LoVo (cell line): ENCODE measurements at regions not wholly inside any gene's neighbourhood (a gene's known extent, or its start where the extent isn't known, plus 50 kb on each side); places are given as distances from the start of the nearest gene placed in this dataset.

Experiments
- DNase-seq: peaks from one replicate; pipeline ENCODE4 v3.0.0-alpha.2; 2016; ENCODE audit warnings: low spot score

GRCh38 chr11:112752563-112752962 is 208.7 kb upstream of the NCAM1 start:
- no peak for DNase-seq

- no peak for DNase-seq
Measured at GRCh38 chr11:112753706-112754105, 207.5 kb upstream of the NCAM1 start.

GRCh38 chr11:112759418-112759817 is 201.8 kb upstream of the NCAM1 start:
- no peak for DNase-seq

GRCh38 chr11:112760396-112761059 is 200.7 kb upstream of the NCAM1 start:
- no peak for DNase-seq

- no peak for DNase-seq
Measured at GRCh38 chr11:112761911-112762706, 199.1 kb upstream of the NCAM1 start.

- no peak for DNase-seq
Measured at GRCh38 chr11:112762707-112763090, 198.5 kb upstream of the NCAM1 start.

- DNase-seq: no peak
Measured at GRCh38 chr11:112765337-112765736, 195.9 kb upstream of the NCAM1 start.

- DNase-seq: no peak
Measured at GRCh38 chr11:112769170-112769569, 192.1 kb upstream of the NCAM1 start.

- no peak for DNase-seq
Measured at GRCh38 chr11:112769584-112769983, 191.6 kb upstream of the NCAM1 start.

GRCh38 chr11:112770033-112770432 is 191.2 kb upstream of the NCAM1 start:
- DNase-seq: no peak

- DNase-seq: no peak
Measured at GRCh38 chr11:112770487-112770886, 190.7 kb upstream of the NCAM1 start.

GRCh38 chr11:112771851-112772250 is 189.4 kb upstream of the NCAM1 start:
- no peak for DNase-seq

- no peak for DNase-seq
Measured at GRCh38 chr11:112773264-112773663, 188.0 kb upstream of the NCAM1 start.

- DNase-seq: no peak
Measured at GRCh38 chr11:112776834-112777233, 184.4 kb upstream of the NCAM1 start.

- DNase-seq: no peak
Measured at GRCh38 chr11:112777283-112777751, 183.9 kb upstream of the NCAM1 start.

GRCh38 chr11:112778091-112778876 is 182.9 kb upstream of the NCAM1 start:
- no peak for DNase-seq

GRCh38 chr11:112778877-112779266 is 182.3 kb upstream of the NCAM1 start:
- DNase-seq: no peak

- no peak for DNase-seq
Measured at GRCh38 chr11:112780351-112781087, 180.7 kb upstream of the NCAM1 start.

- no peak for DNase-seq
Measured at GRCh38 chr11:112783945-112784322, 177.3 kb upstream of the NCAM1 start.

- no peak for DNase-seq
Measured at GRCh38 chr11:112784323-112785073, 176.7 kb upstream of the NCAM1 start.

- DNase-seq: no peak
Measured at GRCh38 chr11:112785149-112785548, 176.1 kb upstream of the NCAM1 start.
